Peyer's patch (tissue), 4 donors: ENCODE measurements at regions not wholly inside any gene's neighbourhood (a gene's known extent, or its start where the extent isn't known, plus 50 kb on each side); places are given as distances from the start of the nearest gene placed in this dataset.

Experiments
- CTCF ChIP-seq, 6 experiments: fragments of 450-650 bp in 4 of 6; fragments of 200-600 bp in 2 of 6; sonication (generic) in 1 of 6; IDR thresholded peaks; one replicate each; pipeline ENCODE4 v1.5.1; 2017 to 2019; ENCODE audit warnings: antibody characterized with exemption in 6 of 6, mild to moderate bottlenecking in 3 of 6, moderate library complexity in 1 of 6
- POLR2A ChIP-seq, 2 donors: fragments of 450-650 bp; IDR thresholded peaks; one replicate each; pipeline ENCODE4 v1.5.1; 2017; ENCODE audit warnings: antibody characterized with exemption in 2 of 2, mild to moderate bottlenecking in 2 of 2, moderate library complexity in 2 of 2

GRCh38 chr12:124700810-124701592 is 133.6 kb upstream of the NCOR2 start:
- TF ChIP-seq CTCF (IDR thresholded peaks at IDR 0.05) (no peak), POLR2A (IDR thresholded peaks at IDR 0.05) (no peak)
